ENCODE measurements at regions not wholly inside any gene's neighbourhood (a gene's known extent, or its start where the extent isn't known, plus 50 kb on each side); places are given as distances from the start of the nearest gene placed in this dataset.

DNA sequence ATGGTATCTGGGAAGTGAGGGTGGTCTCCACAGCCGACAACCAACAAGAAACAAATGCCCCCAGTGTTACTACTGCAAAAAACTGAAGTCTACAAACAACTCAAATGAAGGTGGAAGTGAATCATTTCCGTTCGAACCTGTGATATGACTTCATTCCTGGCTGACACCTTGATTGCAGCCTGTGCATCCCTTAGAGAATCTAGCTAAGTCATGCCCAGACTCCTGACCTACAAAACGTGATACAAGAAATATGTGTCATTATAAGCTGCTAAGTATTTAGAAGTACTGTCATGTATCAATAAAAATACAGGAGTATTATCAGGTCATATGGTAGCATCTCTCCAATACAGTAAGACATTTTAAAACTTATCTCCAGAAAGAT is 959.7 kb upstream of the LCORL start:
- no peak for TF ChIP-seq EP300 (IDR thresholded peaks at IDR 0.05)
- no peak for TF ChIP-seq POLR2AphosphoS5 (IDR thresholded peaks at IDR 0.05)
- TF ChIP-seq, protein P1, sequence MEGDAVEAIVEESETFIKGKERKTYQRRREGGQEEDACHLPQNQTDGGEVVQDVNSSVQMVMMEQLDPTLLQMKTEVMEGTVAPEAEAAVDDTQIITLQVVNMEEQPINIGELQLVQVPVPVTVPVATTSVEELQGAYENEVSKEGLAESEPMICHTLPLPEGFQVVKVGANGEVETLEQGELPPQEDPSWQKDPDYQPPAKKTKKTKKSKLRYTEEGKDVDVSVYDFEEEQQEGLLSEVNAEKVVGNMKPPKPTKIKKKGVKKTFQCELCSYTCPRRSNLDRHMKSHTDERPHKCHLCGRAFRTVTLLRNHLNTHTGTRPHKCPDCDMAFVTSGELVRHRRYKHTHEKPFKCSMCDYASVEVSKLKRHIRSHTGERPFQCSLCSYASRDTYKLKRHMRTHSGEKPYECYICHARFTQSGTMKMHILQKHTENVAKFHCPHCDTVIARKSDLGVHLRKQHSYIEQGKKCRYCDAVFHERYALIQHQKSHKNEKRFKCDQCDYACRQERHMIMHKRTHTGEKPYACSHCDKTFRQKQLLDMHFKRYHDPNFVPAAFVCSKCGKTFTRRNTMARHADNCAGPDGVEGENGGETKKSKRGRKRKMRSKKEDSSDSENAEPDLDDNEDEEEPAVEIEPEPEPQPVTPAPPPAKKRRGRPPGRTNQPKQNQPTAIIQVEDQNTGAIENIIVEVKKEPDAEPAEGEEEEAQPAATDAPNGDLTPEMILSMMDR (IDR thresholded peaks at IDR 0.05), result no peak
- 76 to 87% (median 84%) methylated on average over 4 of the region's 4 CpGs for WGBS, 5 donors
- Histone ChIP-seq H3K36me3 (no peaks in the 10 kb centered on the region), H3K9me3 (no peaks in the 10 kb centered on the region), H3K4me3 (no peak overlapping the region), H3K27ac (no peak overlapping the region), H3K27me3 (no peaks in the 10 kb centered on the region), H3K4me1 (no peaks in the 10 kb centered on the region)
- DNase-seq, result no peak
- intact Hi-C loops (cut with DNase I; ENCODE audit: low total_unique reads), result no loop called here

DNA sequence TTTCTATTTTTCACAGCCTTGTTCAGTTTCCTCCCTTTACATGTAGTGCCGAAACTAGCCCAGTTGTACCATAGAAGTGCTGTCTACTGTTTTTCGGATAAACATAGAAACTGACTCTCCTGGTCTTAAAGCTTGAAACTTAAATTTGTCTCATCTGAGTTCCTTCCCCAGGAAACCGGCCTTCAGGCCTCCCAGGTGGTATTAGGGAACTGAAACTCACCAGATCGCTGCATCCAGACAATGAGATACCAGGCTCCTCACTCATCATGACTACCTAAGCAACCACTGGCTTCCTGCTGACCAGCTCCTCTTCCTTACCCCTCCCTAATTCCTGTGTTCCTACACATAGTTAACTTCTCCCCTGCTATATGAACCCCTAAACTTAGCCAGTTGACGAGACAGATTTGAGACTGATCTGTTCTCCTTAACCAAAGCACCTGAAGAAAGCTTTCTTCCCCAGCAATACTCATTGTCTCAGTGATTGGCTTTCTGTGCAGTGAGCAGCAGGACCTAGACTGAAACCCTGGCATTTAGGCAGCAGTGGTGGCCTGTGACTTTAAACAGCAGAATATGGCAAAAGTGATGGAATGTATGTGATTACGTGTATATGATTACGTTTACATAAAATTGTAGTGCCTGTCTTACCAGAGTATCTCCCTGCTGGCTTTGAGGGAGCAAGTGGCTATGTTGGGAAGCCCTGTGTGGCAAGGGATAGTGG is 959.1 kb upstream of the LCORL start:
- no peaks in the 10 kb centered on the region for H3K27me3 ChIP-seq
- WGBS, 5 donors, result 81 to 84% (median 83%) methylated on average over 7 of the region's 7 CpGs
- intact Hi-C loops (cut with DNase I; ENCODE audit: low total_unique reads), result no loop called here

DNA sequence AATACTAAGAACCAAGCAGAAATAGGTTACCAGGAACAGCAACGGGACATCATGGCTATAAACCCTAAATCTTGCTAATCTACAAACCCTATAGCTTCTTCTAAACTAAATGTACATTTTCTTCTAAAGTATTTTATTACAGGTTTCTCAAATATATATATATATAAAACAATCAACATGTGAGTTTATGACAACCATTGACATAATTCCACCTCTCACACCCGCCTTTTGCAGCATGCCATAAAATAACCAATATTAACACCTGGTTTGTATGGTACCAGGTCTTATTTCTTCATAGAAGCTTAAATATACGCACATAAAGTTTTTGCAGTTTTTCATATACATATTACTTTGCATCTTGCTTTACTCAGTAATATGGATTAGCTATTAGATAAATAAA is 955.3 kb upstream of the LCORL start:
- no peaks in the 10 kb centered on the region for H3K36me3 ChIP-seq
- no peak overlapping the region for H3K4me3 ChIP-seq
- WGBS, 5 donors, result 84 to 95% (median 92%) methylated on average over 3 of the region's 3 CpGs
- intact Hi-C loops (cut with DNase I; ENCODE audit: low total_unique reads), result no loop called here
- no peak overlapping the region for H3K27ac ChIP-seq
- H3K27me3 ChIP-seq, result no peaks in the 10 kb centered on the region
- no peak for TF ChIP-seq POLR2A (IDR thresholded peaks at IDR 0.05)
- TF ChIP-seq, protein P1 (IDR thresholded peaks at IDR 0.05), result no peak
- no peak for TF ChIP-seq POLR2AphosphoS5 (IDR thresholded peaks at IDR 0.05)
- no peak for TF ChIP-seq EP300 (IDR thresholded peaks at IDR 0.05)
- H3K4me1 ChIP-seq, result no peaks in the 10 kb centered on the region
- no peak for DNase-seq
- H3K9me3 ChIP-seq, result peaks cover 0 to under 1% (median 0%) of the 10 kb centered on the region in 4 donors

More for the DNA sequence above, 959.1 kb upstream of the LCORL start:
- Histone ChIP-seq H3K27ac (no peak overlapping the region), H3K36me3 (no peaks in the 10 kb centered on the region), H3K4me1 (no peaks in the 10 kb centered on the region), H3K4me3 (no peak overlapping the region), H3K9me3 (no peaks in the 10 kb centered on the region)
- TF ChIP-seq POLR2A (IDR thresholded peaks at IDR 0.05), result no peak
- TF ChIP-seq, protein P1 (IDR thresholded peaks at IDR 0.05), result no peak
- TF ChIP-seq POLR2AphosphoS5 (IDR thresholded peaks at IDR 0.05), result no peak
- TF ChIP-seq EP300 (IDR thresholded peaks at IDR 0.05), result no peak
- DNase-seq, result peak in 1 of 2 donors; percentile 7

DNA sequence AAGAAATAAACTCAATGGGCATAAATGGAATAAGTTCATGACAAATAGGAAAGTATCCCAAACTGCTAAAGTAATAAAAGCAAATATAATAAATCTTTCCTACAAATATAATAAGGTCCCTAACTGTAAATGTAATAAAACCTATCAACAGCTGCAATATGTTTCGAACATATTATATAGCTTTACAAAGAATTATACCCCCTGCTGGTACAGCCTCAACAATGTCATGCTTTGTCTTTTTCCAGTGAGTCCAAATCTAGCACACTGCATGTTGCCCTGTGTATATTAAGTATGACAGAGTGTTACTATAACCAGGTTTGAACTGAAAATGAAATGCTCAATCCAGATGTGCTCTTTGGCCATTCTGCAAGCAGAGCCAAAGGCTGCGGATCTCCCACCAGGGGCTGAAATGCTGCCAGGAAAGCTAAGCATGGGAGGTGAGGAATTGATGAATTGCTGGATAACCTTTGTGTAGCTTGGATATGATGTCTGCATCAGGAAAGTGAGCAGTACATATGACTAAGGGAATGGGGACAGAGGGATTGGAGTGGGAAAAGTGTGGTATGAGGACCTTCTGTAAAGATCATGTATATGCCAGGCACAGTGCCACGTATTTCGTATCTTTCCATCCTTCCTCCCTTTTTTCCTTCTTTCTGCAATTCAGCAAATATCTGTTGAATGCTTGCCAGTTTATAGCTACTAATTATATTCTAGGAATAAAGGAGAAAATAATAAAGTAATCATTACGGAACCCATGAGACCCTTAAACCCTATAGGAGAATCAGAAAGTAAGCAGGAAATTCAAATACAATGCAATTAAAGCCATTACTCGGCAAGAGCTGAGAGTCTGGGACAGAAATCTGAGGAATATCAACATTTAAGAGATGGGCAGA is 954.6 kb upstream of the LCORL start:
- WGBS, 5 donors, result 72 to 81% (median 78%) methylated on average over 6 of the region's 6 CpGs
- TF ChIP-seq EP300 (IDR thresholded peaks at IDR 0.05), result no peak
- no peak for TF ChIP-seq POLR2A (IDR thresholded peaks at IDR 0.05)
- no peak for TF ChIP-seq POLR2AphosphoS5 (IDR thresholded peaks at IDR 0.05)
- TF ChIP-seq, protein P1 (IDR thresholded peaks at IDR 0.05), result no peak
- Histone ChIP-seq H3K36me3 (no peaks in the 10 kb centered on the region), H3K4me1 (no peaks in the 10 kb centered on the region), H3K27me3 (no peaks in the 10 kb centered on the region), H3K27ac (no peak overlapping the region), H3K4me3 (no peak overlapping the region), H3K9me3 (peaks cover 0 to 7% (median 4%) of the 10 kb centered on the region in 4 donors)
- intact Hi-C loops (cut with DNase I; ENCODE audit: low total_unique reads), result no loop called here
- DNase-seq, result peak in 1 of 2 donors; percentile 3
